Activated T-helper 1 cell treated with anti-CD3 and anti-CD28 coated beads, Interleukin-12 subunit alpha, Interleukin-12 subunit beta, Interleukin-2, Interleukin-4 antibody, amounts not matched to agents 30 ng/mL and 10 ng/mL and 1 ng/mL, durations not matched to agents 14 hours and 24 hours and 36 hours (primary cell): ENCODE measurements at regions not wholly inside any gene's neighbourhood (a gene's known extent, or its start where the extent isn't known, plus 50 kb on each side); places are given as distances from the start of the nearest gene placed in this dataset.
"Not testable (repeated sequence)": the region's sequence is repeated elsewhere in the genome, so short reads cannot be mapped to it uniquely, and the experiment has no call there.

Experiments used
- DNase-seq: peaks from one replicate; pipeline ENCODE4 v3.0.0; 2021; ENCODE audit warnings: low spot score
- H3K27ac Mint-ChIP-seq: one replicate; pipeline ENCODE4 v1.8.0; 2021; ENCODE audit warnings: mild to moderate bottlenecking, mixed read lengths
- H3K27me3 Mint-ChIP-seq: one replicate; pipeline ENCODE4 v1.8.0; 2022; ENCODE audit warnings: mild to moderate bottlenecking, moderate library complexity, mixed read lengths; ENCODE audit not compliant: insufficient read depth
- H3K36me3 Mint-ChIP-seq: one replicate; pipeline ENCODE4 v1.8.0; 2021; ENCODE audit warnings: low read depth, mixed read lengths
- H3K4me1 Mint-ChIP-seq: one replicate; pipeline ENCODE4 v1.8.0; 2021; ENCODE audit warnings: low read depth, mixed read lengths
- H3K4me3 Mint-ChIP-seq: one replicate; pipeline ENCODE4 v1.8.0; 2021; ENCODE audit warnings: mild to moderate bottlenecking, moderate library complexity, mixed read lengths
- H3K9me3 Mint-ChIP-seq: one replicate; pipeline ENCODE4 v1.8.0; 2021; ENCODE audit warnings: mixed read lengths
- intact Hi-C: fragments of 100-400 bp; cut with micrococcal nuclease; formaldehyde crosslinking; loops from one replicate; pipeline ENCODE4 v1.15.1; 2024

- intact Hi-C loops, H3K27me3 Mint-ChIP-seq, H3K36me3 Mint-ChIP-seq, H3K9me3 Mint-ChIP-seq, DNase-seq, H3K4me1 Mint-ChIP-seq, H3K4me3 Mint-ChIP-seq, H3K27ac Mint-ChIP-seq: not testable (repeated sequence)
Observed at GRCh38 chr18:70525322-70525721, 236.5 kb downstream of the SOCS6 start.

- Mint-ChIP-seq H3K4me1 (no peaks in the 10 kb centered on the region), H3K27me3 (no peaks in the 10 kb centered on the region), H3K36me3 (no peaks in the 10 kb centered on the region), H3K4me3 (no peak overlapping the region), H3K27ac (no peak overlapping the region), H3K9me3 (peaks cover 6% of the 10 kb centered on the region)
- intact Hi-C loops, result no loop called here
- DNase-seq, result no peak
Observed at GRCh38 chr18:70523792-70524182, 234.9 kb downstream of the SOCS6 start.

GRCh38 chr18:70523035-70523791, 234.4 kb downstream of the SOCS6 start:
- Mint-ChIP-seq H3K36me3 (no peaks in the 10 kb centered on the region), H3K27me3 (no peaks in the 10 kb centered on the region), H3K4me3 (no peak overlapping the region), H3K27ac (no peak overlapping the region), H3K4me1 (no peaks in the 10 kb centered on the region), H3K9me3 (peaks cover 6% of the 10 kb centered on the region)
- intact Hi-C loops, result no loop called here
- DNase-seq, result no peak

- H3K27me3 Mint-ChIP-seq, result no peaks in the 10 kb centered on the region
- intact Hi-C loops, result no loop called here
- H3K27ac Mint-ChIP-seq, result no peak overlapping the region
- no peak overlapping the region for H3K4me3 Mint-ChIP-seq
- no peak for DNase-seq
- H3K4me1 Mint-ChIP-seq, result no peaks in the 10 kb centered on the region
- H3K36me3 Mint-ChIP-seq, result no peaks in the 10 kb centered on the region
- peaks cover 6% of the 10 kb centered on the region for H3K9me3 Mint-ChIP-seq
Observed at GRCh38 chr18:70522183-70522680, 233.4 kb downstream of the SOCS6 start.

GRCh38 chr18:70520867-70521266, 232.0 kb downstream of the SOCS6 start:
- H3K9me3 Mint-ChIP-seq, result no peaks in the 10 kb centered on the region
- intact Hi-C loops, result no loop called here
- H3K27ac Mint-ChIP-seq, result no peak overlapping the region
- DNase-seq, result no peak
- H3K36me3 Mint-ChIP-seq, result no peaks in the 10 kb centered on the region
- no peak overlapping the region for H3K4me3 Mint-ChIP-seq
- no peaks in the 10 kb centered on the region for H3K27me3 Mint-ChIP-seq
- H3K4me1 Mint-ChIP-seq, result no peaks in the 10 kb centered on the region

GRCh38 chr18:70513502-70514171, 224.8 kb downstream of the SOCS6 start:
- H3K9me3 Mint-ChIP-seq, result no peaks in the 10 kb centered on the region
- intact Hi-C loops, result no loop called here
- no peak for DNase-seq
- no peak overlapping the region for H3K4me3 Mint-ChIP-seq
- no peak overlapping the region for H3K27ac Mint-ChIP-seq
- H3K27me3 Mint-ChIP-seq, result no peaks in the 10 kb centered on the region
- no peaks in the 10 kb centered on the region for H3K4me1 Mint-ChIP-seq
- H3K36me3 Mint-ChIP-seq, result no peaks in the 10 kb centered on the region

GRCh38 chr18:70507970-70508369, 219.1 kb downstream of the SOCS6 start:
- no peaks in the 10 kb centered on the region for H3K27me3 Mint-ChIP-seq
- intact Hi-C loops, result no loop called here
- no peaks in the 10 kb centered on the region for H3K4me1 Mint-ChIP-seq
- no peaks in the 10 kb centered on the region for H3K9me3 Mint-ChIP-seq
- no peak overlapping the region for H3K27ac Mint-ChIP-seq
- H3K36me3 Mint-ChIP-seq, result no peaks in the 10 kb centered on the region
- DNase-seq, result no peak
- H3K4me3 Mint-ChIP-seq, result no peak overlapping the region

- Mint-ChIP-seq H3K4me1 (no peaks in the 10 kb centered on the region), H3K27me3 (peaks cover 2% of the 10 kb centered on the region), H3K27ac (no peak overlapping the region), H3K4me3 (no peak overlapping the region), H3K9me3 (no peaks in the 10 kb centered on the region), H3K36me3 (no peaks in the 10 kb centered on the region)
- DNase-seq, result no peak
- intact Hi-C loops, result no loop called here
Observed at GRCh38 chr18:70506511-70506910, 217.7 kb downstream of the SOCS6 start.

GRCh38 chr18:70503060-70503459, 214.2 kb downstream of the SOCS6 start:
- peaks cover 2% of the 10 kb centered on the region for H3K27me3 Mint-ChIP-seq
- no peak for DNase-seq
- intact Hi-C loops, result no loop called here
- H3K9me3 Mint-ChIP-seq, result no peaks in the 10 kb centered on the region
- no peak overlapping the region for H3K27ac Mint-ChIP-seq
- H3K4me3 Mint-ChIP-seq, result no peak overlapping the region
- H3K4me1 Mint-ChIP-seq, result no peaks in the 10 kb centered on the region
- no peaks in the 10 kb centered on the region for H3K36me3 Mint-ChIP-seq

- Mint-ChIP-seq H3K4me3 (no peak overlapping the region), H3K9me3 (no peaks in the 10 kb centered on the region)
Observed at GRCh38 chr18:70501358-70501757, 212.5 kb downstream of the SOCS6 start.

GRCh38 chr18:70500748-70501147, 211.9 kb downstream of the SOCS6 start:
- peaks cover 2% of the 10 kb centered on the region for H3K27me3 Mint-ChIP-seq
- H3K27ac Mint-ChIP-seq, result no peak overlapping the region
- intact Hi-C loops, result no loop called here
- no peak overlapping the region for H3K4me3 Mint-ChIP-seq
- no peak for DNase-seq
- no peaks in the 10 kb centered on the region for H3K36me3 Mint-ChIP-seq
- no peaks in the 10 kb centered on the region for H3K4me1 Mint-ChIP-seq
- H3K9me3 Mint-ChIP-seq, result no peaks in the 10 kb centered on the region

More at GRCh38 chr18:70501358-70501757, 212.5 kb downstream of the SOCS6 start:
- Mint-ChIP-seq H3K4me1 (no peaks in the 10 kb centered on the region), H3K27me3 (peaks cover 2% of the 10 kb centered on the region), H3K27ac (no peak overlapping the region), H3K36me3 (no peaks in the 10 kb centered on the region)
- intact Hi-C loops, result no loop called here
- DNase-seq, result no peak

- Mint-ChIP-seq H3K9me3 (no peaks in the 10 kb centered on the region), H3K36me3 (no peaks in the 10 kb centered on the region), H3K4me1 (no peaks in the 10 kb centered on the region), H3K4me3 (no peak overlapping the region), H3K27me3 (peaks cover 2% of the 10 kb centered on the region), H3K27ac (no peak overlapping the region)
- intact Hi-C loops, result no loop called here
- no peak for DNase-seq
Observed at GRCh38 chr18:70499218-70499691, 210.4 kb downstream of the SOCS6 start.
